ENCODE measurements at regions not wholly inside any gene's neighbourhood (a gene's known extent, or its start where the extent isn't known, plus 50 kb on each side); places are given as distances from the start of the nearest gene placed in this dataset.

DNA sequence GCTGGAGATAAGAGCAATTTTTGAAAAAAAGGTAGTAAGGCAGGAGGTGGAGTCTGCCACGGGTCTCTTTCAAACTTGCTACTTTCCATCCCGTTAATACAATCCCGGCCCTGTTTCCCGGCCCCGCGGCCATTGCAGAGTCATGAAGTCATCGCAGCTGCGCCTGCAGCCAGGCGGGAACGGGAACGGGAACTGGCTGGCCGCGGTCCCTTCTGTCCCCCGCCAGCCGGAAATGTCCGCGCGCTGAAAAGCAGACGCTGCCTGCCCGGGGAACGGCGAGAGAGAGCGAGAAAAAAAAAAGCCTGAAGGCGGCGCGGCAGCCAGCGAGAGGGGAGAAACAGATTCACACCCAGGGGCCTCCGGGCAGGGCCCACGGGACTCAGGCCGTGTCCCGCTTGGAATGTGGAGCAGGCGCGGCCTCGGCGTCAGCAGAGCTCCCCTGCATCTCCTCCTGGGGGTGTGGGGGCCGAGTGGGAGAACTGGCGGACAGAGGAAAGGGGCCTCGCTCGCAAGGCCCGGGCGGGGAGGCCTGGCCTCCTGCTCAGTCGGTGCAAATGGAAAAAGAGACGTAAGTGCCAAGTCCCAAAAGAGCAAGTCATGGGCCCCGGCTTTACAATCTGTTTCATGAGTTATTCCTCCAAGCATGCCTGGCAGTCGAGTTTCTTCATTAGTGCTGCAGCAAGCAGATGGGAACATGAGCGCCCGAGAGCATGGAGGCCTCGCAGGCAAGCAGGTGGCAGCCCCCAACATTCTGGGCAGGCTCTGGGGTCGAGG lies 201.2 kb upstream of the GAS1 start:
- TF ChIP-seq, protein P1, sequence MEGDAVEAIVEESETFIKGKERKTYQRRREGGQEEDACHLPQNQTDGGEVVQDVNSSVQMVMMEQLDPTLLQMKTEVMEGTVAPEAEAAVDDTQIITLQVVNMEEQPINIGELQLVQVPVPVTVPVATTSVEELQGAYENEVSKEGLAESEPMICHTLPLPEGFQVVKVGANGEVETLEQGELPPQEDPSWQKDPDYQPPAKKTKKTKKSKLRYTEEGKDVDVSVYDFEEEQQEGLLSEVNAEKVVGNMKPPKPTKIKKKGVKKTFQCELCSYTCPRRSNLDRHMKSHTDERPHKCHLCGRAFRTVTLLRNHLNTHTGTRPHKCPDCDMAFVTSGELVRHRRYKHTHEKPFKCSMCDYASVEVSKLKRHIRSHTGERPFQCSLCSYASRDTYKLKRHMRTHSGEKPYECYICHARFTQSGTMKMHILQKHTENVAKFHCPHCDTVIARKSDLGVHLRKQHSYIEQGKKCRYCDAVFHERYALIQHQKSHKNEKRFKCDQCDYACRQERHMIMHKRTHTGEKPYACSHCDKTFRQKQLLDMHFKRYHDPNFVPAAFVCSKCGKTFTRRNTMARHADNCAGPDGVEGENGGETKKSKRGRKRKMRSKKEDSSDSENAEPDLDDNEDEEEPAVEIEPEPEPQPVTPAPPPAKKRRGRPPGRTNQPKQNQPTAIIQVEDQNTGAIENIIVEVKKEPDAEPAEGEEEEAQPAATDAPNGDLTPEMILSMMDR (optimal IDR thresholded peaks at IDR 0.05 in 1 of 3, IDR thresholded peaks at IDR 0.05 in 1 of 3, conservative IDR thresholded peaks at IDR 0.05 in 1 of 3; ENCODE audit: extremely low read depth in 1 of 3, insufficient read depth in 2 of 3, low read length in 3 of 3): peak in 1 of 3 experiments; percentile 18
- no peak for TF ChIP-seq EZH2 (IDR thresholded peaks at IDR 0.05; ENCODE audit: low read length)
- Histone ChIP-seq H3K79me2 (ENCODE audit: control insufficient read depth, insufficient read depth, low read length) (no peaks in the 10 kb centered on the region), H3K9me1 (ENCODE audit: control insufficient read depth, extremely low read depth, insufficient read depth, low read length) (no peaks in the 10 kb centered on the region), H3K4me1 (ENCODE audit: control insufficient read depth, extremely low read depth, insufficient read depth, low read length) (peaks cover 10% of the 10 kb centered on the region), H3K4me2 (ENCODE audit: control insufficient read depth, extremely low read depth, insufficient read depth, low read depth, low read length) (peak overlapping the region; percentile 78), H3K9ac (ENCODE audit: control insufficient read depth, extremely low read depth, insufficient read depth, low read length) (peak overlapping the region; percentile 69), H3K27me3 (ENCODE audit: control insufficient read depth, extremely low read depth, insufficient read depth, low read length) (no peaks in the 10 kb centered on the region), H3K4me3 (ENCODE audit: control insufficient read depth in 2 of 3, extremely low read depth in 1 of 3, insufficient read depth in 2 of 3, low read depth in 1 of 3, low read length in 3 of 3) (peak overlapping the region; percentile 19 to 49 (median 41)), H4K20me1 (ENCODE audit: control insufficient read depth, extremely low read depth, insufficient read depth, low read length) (no peaks in the 10 kb centered on the region), H2AFZ (ENCODE audit: control insufficient read depth, low read length) (peak overlapping the region; percentile 62), H3K36me3 (ENCODE audit: control insufficient read depth in 2 of 2, extremely low read depth in 1 of 2, insufficient read depth in 2 of 2, low read length in 2 of 2) (no peaks in the 10 kb centered on the region), H3K9me3 (ENCODE audit: control insufficient read depth, low read depth, low read length) (no peaks in the 10 kb centered on the region), H3K27ac (ENCODE audit: control insufficient read depth, insufficient read depth, low read length) (peak overlapping the region; percentile 30)
- FAIRE-seq: no peak
- dilution Hi-C loops (cut with MboI; ENCODE audit: extremely low pct_ligation_motif_present, low sequenced_read_pairs): no loop called here
- no peak for DNase-seq (ENCODE audit: low read depth, low spot score)

DNA sequence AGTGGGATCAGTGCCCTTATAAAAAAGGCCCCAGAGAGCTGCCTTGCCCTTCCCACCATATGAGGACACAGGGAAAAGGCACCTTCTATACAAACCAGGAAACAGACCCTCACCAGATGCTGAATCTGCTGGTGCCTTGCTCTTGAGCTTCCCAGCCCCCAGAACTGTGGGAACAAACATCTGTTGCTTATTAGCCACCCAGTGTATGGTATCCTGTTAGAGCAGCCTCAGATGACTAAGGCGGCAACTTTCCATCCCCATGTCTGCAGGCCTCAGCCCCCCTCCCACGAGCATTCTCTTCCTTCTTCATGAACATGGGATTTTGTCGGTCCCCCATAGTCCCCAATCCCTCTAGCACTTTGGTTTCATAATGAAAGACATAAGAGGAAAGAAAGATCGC lies 202.5 kb upstream of the GAS1 start:
- Histone ChIP-seq H3K4me1 (ENCODE audit: control insufficient read depth, extremely low read depth, insufficient read depth, low read length) (peaks cover 10% of the 10 kb centered on the region), H3K27ac (ENCODE audit: control insufficient read depth, insufficient read depth, low read length) (no peak overlapping the region), H3K9me3 (ENCODE audit: control insufficient read depth, low read depth, low read length) (no peaks in the 10 kb centered on the region), H3K79me2 (ENCODE audit: control insufficient read depth, insufficient read depth, low read length) (no peaks in the 10 kb centered on the region), H3K4me3 (ENCODE audit: control insufficient read depth in 2 of 3, extremely low read depth in 1 of 3, insufficient read depth in 2 of 3, low read depth in 1 of 3, low read length in 3 of 3) (no peak overlapping the region), H2AFZ (ENCODE audit: control insufficient read depth, low read length) (no peak overlapping the region), H3K9me1 (ENCODE audit: control insufficient read depth, extremely low read depth, insufficient read depth, low read length) (no peaks in the 10 kb centered on the region), H3K9ac (ENCODE audit: control insufficient read depth, extremely low read depth, insufficient read depth, low read length) (no peak overlapping the region), H3K27me3 (ENCODE audit: control insufficient read depth, extremely low read depth, insufficient read depth, low read length) (no peaks in the 10 kb centered on the region), H4K20me1 (ENCODE audit: control insufficient read depth, extremely low read depth, insufficient read depth, low read length) (no peaks in the 10 kb centered on the region), H3K36me3 (ENCODE audit: control insufficient read depth in 2 of 2, extremely low read depth in 1 of 2, insufficient read depth in 2 of 2, low read length in 2 of 2) (no peaks in the 10 kb centered on the region), H3K4me2 (ENCODE audit: control insufficient read depth, extremely low read depth, insufficient read depth, low read depth, low read length) (no peak overlapping the region)
- no peak for TF ChIP-seq EZH2 (IDR thresholded peaks at IDR 0.05; ENCODE audit: low read length)
- TF ChIP-seq, protein P1 (optimal IDR thresholded peaks at IDR 0.05 in 1 of 3, IDR thresholded peaks at IDR 0.05 in 1 of 3, conservative IDR thresholded peaks at IDR 0.05 in 1 of 3; ENCODE audit: extremely low read depth in 1 of 3, insufficient read depth in 2 of 3, low read length in 3 of 3): no peak
- FAIRE-seq (no peak), DNase-seq (ENCODE audit: low read depth, low spot score) (no peak)
- dilution Hi-C loops (cut with MboI; ENCODE audit: extremely low pct_ligation_motif_present, low sequenced_read_pairs): no loop called here
